H9 (cell line): ENCODE measurements at regions not wholly inside any gene's neighbourhood (a gene's known extent, or its start where the extent isn't known, plus 50 kb on each side); places are given as distances from the start of the nearest gene placed in this dataset.

Source experiments
- DNase-seq: peaks from one replicate; pipeline ENCODE4 v3.0.0-alpha.2; 2017
- H2AFZ ChIP-seq: one replicate; pipeline ENCODE4 v1.6.1; 2013; ENCODE audit warnings: mild to moderate bottlenecking, low read length, control low read depth, moderate library complexity
- H2AK5ac ChIP-seq: 2 replicates; pipeline ENCODE4 v1.6.1; 2013; ENCODE audit warnings: low read length, control low read depth, mixed read lengths; ENCODE audit not compliant: insufficient read length
- H2BK120ac ChIP-seq: one replicate; pipeline ENCODE4 v1.6.1; 2013; ENCODE audit warnings: low read depth, mild to moderate bottlenecking, low read length, control low read depth, inconsistent platforms; ENCODE audit not compliant: poor library complexity, severe bottlenecking
- H2BK12ac ChIP-seq: 2 replicates; pipeline ENCODE4 v1.6.1; 2013; ENCODE audit warnings: low read length, control low read depth, mixed read lengths, low read depth; ENCODE audit not compliant: insufficient read length
- H2BK15ac ChIP-seq: 2 replicates; pipeline ENCODE4 v1.6.1; 2013; ENCODE audit warnings: low read depth, low read length, control low read depth
- H2BK20ac ChIP-seq: one replicate; pipeline ENCODE4 v1.6.1; 2013; ENCODE audit warnings: low read depth, mild to moderate bottlenecking, low read length, control low read depth, inconsistent platforms; ENCODE audit not compliant: poor library complexity, severe bottlenecking
- H2BK5ac ChIP-seq: 2 replicates; pipeline ENCODE4 v1.6.1; 2013; ENCODE audit warnings: low read length, control low read depth, mixed read lengths; ENCODE audit not compliant: insufficient read length
- H3K14ac ChIP-seq: 2 replicates; pipeline ENCODE4 v1.6.1; 2013; ENCODE audit warnings: low read length, control low read depth; ENCODE audit not compliant: insufficient read depth
- H3K18ac ChIP-seq: 2 replicates; pipeline ENCODE4 v1.6.1; 2013; ENCODE audit warnings: low read depth, mild to moderate bottlenecking, mixed read lengths, low read length, control low read depth; ENCODE audit not compliant: insufficient read length
- H3K23ac ChIP-seq: 2 replicates; pipeline ENCODE4 v1.6.1; 2013; ENCODE audit warnings: low read length, control low read depth, mixed read lengths, low read depth; ENCODE audit not compliant: insufficient read length
- H3K23me2 ChIP-seq: 2 replicates; pipeline ENCODE4 v1.6.1; 2013; ENCODE audit warnings: low read depth, mild to moderate bottlenecking, mixed read lengths, low read length, control low read depth; ENCODE audit not compliant: insufficient read length, poor library complexity, severe bottlenecking
- H3K27ac ChIP-seq: 2 replicates; pipeline ENCODE4 v1.5.1; 2013; ENCODE audit warnings: low read length, control low read depth, mixed read lengths, low read depth; ENCODE audit not compliant: insufficient read length
- H3K27me3 ChIP-seq: 2 replicates; pipeline ENCODE4 v1.6.1; 2013; ENCODE audit warnings: low read length, control low read depth, inconsistent platforms; ENCODE audit not compliant: insufficient read depth
- H3K4ac ChIP-seq: 2 replicates; pipeline ENCODE4 v1.6.1; 2013; ENCODE audit warnings: low read depth, mild to moderate bottlenecking, control low read depth, inconsistent platforms, low read length, moderate library complexity
- H3K4me1 ChIP-seq: 2 replicates; pipeline ENCODE4 v1.6.1; 2013; ENCODE audit warnings: low read length, control low read depth, inconsistent platforms; ENCODE audit not compliant: insufficient read depth
- H3K4me2 ChIP-seq: 2 replicates; pipeline ENCODE4 v1.6.1; 2013; ENCODE audit warnings: low read length, control low read depth, mixed read lengths; ENCODE audit not compliant: insufficient read length, insufficient read depth
- H3K56ac ChIP-seq: 2 replicates; pipeline ENCODE4 v1.6.1; 2013; ENCODE audit warnings: low read depth, mild to moderate bottlenecking, mixed read lengths, low read length, control low read depth; ENCODE audit not compliant: insufficient read length
- H3K79me1 ChIP-seq: 2 replicates; pipeline ENCODE4 v1.6.1; 2013; ENCODE audit warnings: low read depth, mild to moderate bottlenecking, moderate library complexity, low read length, control low read depth, inconsistent platforms; ENCODE audit not compliant: insufficient read depth, poor library complexity, severe bottlenecking
- H3K79me2 ChIP-seq: 2 replicates; pipeline ENCODE4 v1.6.1; 2013; ENCODE audit warnings: low read length, control low read depth, inconsistent platforms; ENCODE audit not compliant: insufficient read depth
- H3K9ac ChIP-seq: 2 replicates; pipeline ENCODE4 v1.6.1; 2013; ENCODE audit warnings: low read length, control low read depth, mixed read lengths; ENCODE audit not compliant: insufficient read length; ENCODE audit errors: extremely low read depth
- H3K9me3 ChIP-seq: one replicate; pipeline ENCODE4 v1.6.1; 2013; ENCODE audit warnings: low read depth, low read length, inconsistent platforms; ENCODE audit not compliant: control insufficient read depth
- H3T11ph ChIP-seq: one replicate; pipeline ENCODE4 v1.6.1; 2013; ENCODE audit warnings: mild to moderate bottlenecking, low read length, control low read depth, inconsistent platforms
- H4K20me1 ChIP-seq: one replicate; pipeline ENCODE4 v1.6.1; 2013; ENCODE audit not compliant: control insufficient read depth, insufficient read length, insufficient read depth
- H4K5ac ChIP-seq: 2 replicates; pipeline ENCODE4 v1.6.1; 2013; ENCODE audit warnings: low read depth, mild to moderate bottlenecking, mixed read lengths, low read length, control low read depth; ENCODE audit not compliant: insufficient read length
- H4K8ac ChIP-seq: replicated peaks from 2 replicates; pipeline ENCODE4 v1.6.1; 2013; ENCODE audit warnings: low read length, control low read depth, mixed read lengths, low read depth; ENCODE audit not compliant: insufficient read length
- H4K91ac ChIP-seq: 2 replicates; pipeline ENCODE4 v1.6.1; 2013; ENCODE audit warnings: low read depth, mild to moderate bottlenecking, moderate library complexity, mixed read lengths, low read length, control low read depth; ENCODE audit not compliant: insufficient read length
- H3K27ac Mint-ChIP-seq, 3 experiments: 2 replicates in 2 of 3; 3 replicates in 1 of 3; pipeline ENCODE4 v1.8.0; 2020 to 2021; ENCODE audit warnings: mixed read lengths in 3 of 3, mild to moderate bottlenecking in 1 of 3, moderate library complexity in 1 of 3
- H3K27me3 Mint-ChIP-seq: 2 replicates; pipeline ENCODE4 v1.8.0; 2021; ENCODE audit warnings: low read depth, mild to moderate bottlenecking, moderate library complexity, mixed read lengths
- H3K36me3 Mint-ChIP-seq, 3 experiments: 2 replicates in 2 of 3; 3 replicates in 1 of 3; pipeline ENCODE4 v1.8.0; 2020 to 2021; ENCODE audit warnings: low read depth in 3 of 3, mixed read lengths in 3 of 3; ENCODE audit not compliant: insufficient read depth in 1 of 3
- H3K4me1 Mint-ChIP-seq, 2 experiments: 2 replicates each; pipeline ENCODE4 v1.8.0; 2020; ENCODE audit warnings: mixed read lengths in 2 of 2
- H3K4me3 Mint-ChIP-seq, 2 experiments: 2 replicates in 1 of 2; 3 replicates in 1 of 2; pipeline ENCODE4 v1.8.0; 2020 to 2021; ENCODE audit warnings: mild to moderate bottlenecking in 2 of 2, mixed read lengths in 2 of 2, moderate library complexity in 1 of 2
- H3K9me3 Mint-ChIP-seq, 2 experiments: 2 replicates in 1 of 2; 3 replicates in 1 of 2; pipeline ENCODE4 v1.8.0; 2020; ENCODE audit warnings: mild to moderate bottlenecking in 2 of 2, mixed read lengths in 2 of 2, moderate library complexity in 1 of 2
- WGBS: extraction: QIAGEN DNeasy Blood & Tissue Kit; methylation state at CpG from one replicate; pipeline ENCODE4 v1.1.7; 2013; ENCODE audit warnings: missing lambda C conversion rate, low lambda C conversion rate, mixed read lengths; ENCODE audit not compliant: insufficient read length; ENCODE audit errors: extremely low coverage; 5-methylcytosine and 5-hydroxymethylcytosine counted together
- TF ChIP-seq, protein P1 (sequence below): fragments of 200-600 bp; sonication (generic); conservative IDR thresholded peaks from 3 replicates; pipeline ENCODE4 v1.8.0; 2021; ENCODE audit warnings: antibody characterized with exemption, mild to moderate bottlenecking

DNA sequence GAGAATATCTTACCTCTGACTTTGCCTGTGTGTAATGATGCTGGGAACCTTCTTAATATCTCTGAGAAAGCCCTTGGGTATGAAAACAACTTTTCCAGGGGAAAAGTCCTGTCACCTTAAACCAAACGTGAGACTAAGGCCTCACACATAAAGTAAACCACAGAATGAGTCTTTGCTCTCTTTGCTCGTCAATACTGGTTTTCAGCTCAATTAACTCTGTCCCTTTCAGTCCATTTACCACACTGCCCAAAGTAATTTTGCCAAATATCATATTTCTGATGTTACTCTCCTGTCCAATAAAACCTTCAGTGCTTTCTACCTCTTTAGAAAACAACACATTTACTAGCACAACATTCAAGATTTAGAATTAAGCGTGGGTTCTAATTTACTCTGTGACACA, 100.5 kb upstream of the HMGCLL1 start:
- no peaks in the 10 kb centered on the region for H3K23me2 ChIP-seq
- no peak overlapping the region for H2BK20ac ChIP-seq
- TF ChIP-seq, protein P1, sequence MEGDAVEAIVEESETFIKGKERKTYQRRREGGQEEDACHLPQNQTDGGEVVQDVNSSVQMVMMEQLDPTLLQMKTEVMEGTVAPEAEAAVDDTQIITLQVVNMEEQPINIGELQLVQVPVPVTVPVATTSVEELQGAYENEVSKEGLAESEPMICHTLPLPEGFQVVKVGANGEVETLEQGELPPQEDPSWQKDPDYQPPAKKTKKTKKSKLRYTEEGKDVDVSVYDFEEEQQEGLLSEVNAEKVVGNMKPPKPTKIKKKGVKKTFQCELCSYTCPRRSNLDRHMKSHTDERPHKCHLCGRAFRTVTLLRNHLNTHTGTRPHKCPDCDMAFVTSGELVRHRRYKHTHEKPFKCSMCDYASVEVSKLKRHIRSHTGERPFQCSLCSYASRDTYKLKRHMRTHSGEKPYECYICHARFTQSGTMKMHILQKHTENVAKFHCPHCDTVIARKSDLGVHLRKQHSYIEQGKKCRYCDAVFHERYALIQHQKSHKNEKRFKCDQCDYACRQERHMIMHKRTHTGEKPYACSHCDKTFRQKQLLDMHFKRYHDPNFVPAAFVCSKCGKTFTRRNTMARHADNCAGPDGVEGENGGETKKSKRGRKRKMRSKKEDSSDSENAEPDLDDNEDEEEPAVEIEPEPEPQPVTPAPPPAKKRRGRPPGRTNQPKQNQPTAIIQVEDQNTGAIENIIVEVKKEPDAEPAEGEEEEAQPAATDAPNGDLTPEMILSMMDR = no peak
- no peak overlapping the region for H4K5ac ChIP-seq
- Mint-ChIP-seq H3K36me3 (peaks cover 3 to 17% (median 3%) of the 10 kb centered on the region in 3 experiments; a peak in 6 of 7 replicates), H3K27ac (peak overlapping the region in 1 of 3 experiments; percentile 11; a peak in 1 of 7 replicates), H3K4me3 (no peak overlapping the region), H3K27me3 (peaks cover 2% of the 10 kb centered on the region; the same call in 1 of the 2 replicates), H3K9me3 (peaks cover 21 to 22% of the 10 kb centered on the region in 2 experiments), H3K4me1 (peaks cover 7 to 11% of the 10 kb centered on the region in 2 experiments; a peak in 3 of 4 replicates)
- no peaks in the 10 kb centered on the region for H3K79me2 ChIP-seq
- no peaks in the 10 kb centered on the region for H3K4me1 ChIP-seq
- H2AK5ac ChIP-seq = no peak overlapping the region
- no peak overlapping the region for H3K27ac ChIP-seq
- no peaks in the 10 kb centered on the region for H4K20me1 ChIP-seq
- WGBS = no CpG with 5 or more reads among the region's 3 CpGs
- H3K9me3 ChIP-seq = peaks cover 7% of the 10 kb centered on the region
- no peak overlapping the region for H3K18ac ChIP-seq
- H3K79me1 ChIP-seq = no peaks in the 10 kb centered on the region
- H3K14ac ChIP-seq = no peak overlapping the region
- H4K91ac ChIP-seq = no peak overlapping the region
- H2BK5ac ChIP-seq = no peak overlapping the region
- no peak overlapping the region for H3K4ac ChIP-seq
- no peak overlapping the region for H3K4me2 ChIP-seq
- no peak overlapping the region for H2BK12ac ChIP-seq
- no peak overlapping the region for H2AFZ ChIP-seq
- no peak for DNase-seq
- no peak overlapping the region for H2BK120ac ChIP-seq
- H3T11ph ChIP-seq = no peak overlapping the region
- H3K23ac ChIP-seq = no peak overlapping the region
- H3K9ac ChIP-seq = no peak overlapping the region
- no peak overlapping the region for H4K8ac ChIP-seq
- H2BK15ac ChIP-seq = no peak overlapping the region
- H3K56ac ChIP-seq = no peak overlapping the region
- H3K27me3 ChIP-seq = no peaks in the 10 kb centered on the region
